Epidermal melanocyte (primary cell): ENCODE measurements at regions not wholly inside any gene's neighbourhood (a gene's known extent, or its start where the extent isn't known, plus 50 kb on each side); places are given as distances from the start of the nearest gene placed in this dataset.
"Not testable (repeated sequence)": the region's sequence is repeated elsewhere in the genome, so short reads cannot be mapped to it uniquely, and the experiment has no call there.

Experiments
- DNase-seq: peaks from one replicate; pipeline ENCODE4 v3.0.0; 2011; ENCODE audit warnings: low spot score; ENCODE audit not compliant: insufficient read length

DNA sequence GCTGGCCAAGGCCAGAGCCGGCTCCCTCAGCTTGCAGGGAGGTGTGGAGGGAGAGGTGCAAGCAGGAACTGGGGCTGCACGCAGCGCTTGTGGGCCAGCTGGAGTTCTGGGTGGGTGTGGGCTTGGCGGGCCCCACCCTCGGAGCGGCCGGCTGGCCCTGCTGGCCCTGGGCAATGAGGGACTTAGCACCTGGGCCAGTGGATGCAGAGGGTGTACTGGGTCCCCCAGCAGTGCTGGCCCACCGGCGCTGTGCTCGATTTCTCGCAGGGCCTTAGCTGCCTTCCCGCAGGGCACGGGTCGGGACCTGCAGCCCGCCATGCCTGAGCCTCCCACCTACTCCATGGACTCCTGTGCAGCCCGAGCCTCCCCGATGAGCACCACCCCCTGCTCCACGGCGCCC lies 115.6 kb upstream of the MARK1 start:
- not testable (repeated sequence) for DNase-seq

DNA sequence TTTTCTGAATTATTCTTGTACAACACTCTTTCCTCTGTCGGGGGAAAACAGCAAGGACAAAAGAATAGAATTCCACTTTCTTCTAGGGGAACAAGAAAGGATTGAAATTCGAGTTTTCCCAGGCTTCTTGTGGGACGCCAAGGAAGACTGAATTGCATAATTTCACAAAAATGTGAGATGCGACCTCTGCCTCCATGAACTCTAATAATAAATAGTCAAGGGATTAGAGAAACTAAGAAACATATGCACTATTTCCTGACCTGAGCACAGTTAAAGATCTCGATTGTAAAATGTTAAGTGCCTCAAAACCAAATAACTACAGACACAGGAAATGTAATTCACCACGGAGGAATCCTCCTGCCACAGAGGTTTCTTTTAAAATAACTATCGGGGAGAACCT lies 117.3 kb upstream of the MARK1 start:
- DNase-seq: no peak

DNA sequence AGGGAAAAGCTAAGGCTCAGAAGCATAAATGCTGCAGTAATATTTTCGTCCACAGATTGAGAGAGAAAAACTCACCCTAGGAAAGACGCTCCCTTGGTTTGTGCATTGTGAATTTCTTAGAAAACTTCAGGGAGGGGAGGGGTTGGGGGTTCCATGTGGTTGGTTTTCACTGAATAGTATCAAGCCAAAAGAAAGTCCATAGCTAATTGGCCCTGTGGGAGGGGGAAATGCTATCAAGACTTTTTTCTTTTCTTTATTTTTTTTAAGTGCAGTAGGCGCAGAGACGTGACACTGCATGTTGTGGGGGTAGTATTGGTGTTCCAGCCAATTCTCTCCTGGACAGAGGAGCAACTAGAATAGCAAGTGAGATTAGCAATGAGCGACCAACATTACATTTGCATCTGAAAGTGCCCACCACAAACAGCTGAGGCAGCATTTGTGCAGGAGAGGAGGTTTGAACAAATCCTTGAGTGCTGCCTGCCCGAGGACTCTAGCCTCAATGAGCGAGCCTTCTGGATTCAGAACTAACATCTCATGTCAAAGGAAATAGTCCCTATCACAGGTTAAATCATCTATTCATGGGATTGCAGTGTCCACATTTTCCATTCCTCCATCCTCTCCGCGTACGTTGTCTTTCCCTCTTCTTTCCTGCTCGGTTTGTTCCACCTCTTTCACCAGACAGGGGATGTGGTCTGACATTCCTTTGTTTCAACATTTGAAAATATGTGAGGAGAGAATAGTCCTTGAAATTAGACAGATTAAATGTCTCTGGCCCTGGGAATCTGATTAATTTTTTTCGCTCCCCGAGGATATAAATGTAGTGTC lies 118.0 kb upstream of the MARK1 start:
- DNase-seq: no peak

DNA sequence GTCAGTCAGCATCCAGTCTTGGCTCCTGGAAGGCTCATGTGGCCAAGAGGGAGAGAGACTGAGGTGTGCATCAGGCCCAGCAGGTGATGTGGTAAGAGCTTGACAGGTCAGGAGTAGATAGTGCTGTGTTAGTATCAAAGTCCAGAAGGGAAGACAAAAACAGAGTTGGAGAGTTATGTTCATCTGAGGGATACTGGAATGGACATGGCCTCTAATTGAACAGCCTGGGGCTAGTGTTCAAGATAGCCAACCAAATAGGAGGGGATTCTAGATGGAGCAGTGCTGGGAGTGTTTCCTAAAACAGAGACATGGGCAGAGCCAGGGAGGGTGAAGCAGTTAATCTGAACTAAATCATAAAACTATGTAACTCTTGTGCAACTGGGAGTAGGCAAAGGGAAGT lies 120.7 kb upstream of the MARK1 start:
- peak; percentile 29 for DNase-seq

DNA sequence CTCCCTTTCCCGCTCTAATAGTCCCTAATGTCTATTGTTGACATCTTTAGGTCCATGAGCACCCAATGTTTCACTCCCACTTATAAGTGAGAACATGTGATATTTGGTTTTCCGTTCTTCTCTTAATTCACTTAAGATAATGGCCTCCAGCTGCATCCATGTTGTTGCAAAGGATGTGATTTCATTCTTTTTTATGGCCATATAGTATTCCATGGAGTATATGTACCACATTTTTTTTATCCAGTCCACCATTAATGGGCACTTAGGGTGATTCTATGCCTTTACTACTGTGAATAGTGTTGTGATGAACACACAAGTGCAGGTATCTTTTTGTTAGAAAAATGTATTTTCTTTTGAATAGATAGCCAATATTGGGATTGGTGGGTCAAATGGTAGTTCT lies 126.0 kb upstream of the RAB3GAP2 start:
- no peak for DNase-seq

DNA sequence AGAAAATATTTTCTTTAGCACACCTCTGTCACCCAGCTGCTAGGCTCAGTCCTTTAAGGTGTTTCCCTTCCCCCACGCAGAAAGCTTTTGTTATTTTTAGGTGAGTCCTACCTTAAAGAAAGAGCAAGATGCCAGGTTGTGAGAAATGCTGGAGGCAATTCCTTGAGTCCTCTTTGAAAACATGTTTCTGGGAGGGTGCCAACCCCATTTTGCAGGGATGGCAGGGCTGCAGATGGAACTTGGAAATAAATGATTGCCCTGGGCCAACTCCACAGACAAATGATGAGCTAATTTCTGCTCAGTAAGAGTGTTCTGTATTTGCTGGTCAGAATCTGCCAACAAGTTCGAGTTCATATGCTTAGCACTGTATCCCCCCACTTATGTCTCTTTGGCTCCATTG lies 119.2 kb upstream of the RAB3GAP2 start:
- no peak for DNase-seq

DNA sequence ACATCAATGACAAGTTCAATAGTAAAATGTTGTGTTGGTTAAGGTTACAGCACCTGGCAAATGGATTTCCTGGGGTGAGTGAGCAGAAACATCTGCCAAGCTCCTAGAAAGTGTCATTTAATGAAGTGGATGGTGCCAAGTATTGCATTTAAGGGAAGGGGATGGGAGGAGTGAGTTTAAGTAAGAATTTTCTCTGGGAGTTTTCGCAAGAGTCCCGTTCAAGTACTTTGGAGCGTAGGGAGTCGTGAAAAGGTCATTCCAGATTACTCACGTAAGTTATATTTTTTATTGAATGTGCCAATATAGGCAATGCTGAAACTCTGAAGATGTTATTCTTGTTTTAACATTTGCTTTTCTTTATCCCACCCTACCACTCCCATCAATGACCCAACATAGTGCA lies 117.4 kb upstream of the RAB3GAP2 start:
- DNase-seq: no peak

DNA sequence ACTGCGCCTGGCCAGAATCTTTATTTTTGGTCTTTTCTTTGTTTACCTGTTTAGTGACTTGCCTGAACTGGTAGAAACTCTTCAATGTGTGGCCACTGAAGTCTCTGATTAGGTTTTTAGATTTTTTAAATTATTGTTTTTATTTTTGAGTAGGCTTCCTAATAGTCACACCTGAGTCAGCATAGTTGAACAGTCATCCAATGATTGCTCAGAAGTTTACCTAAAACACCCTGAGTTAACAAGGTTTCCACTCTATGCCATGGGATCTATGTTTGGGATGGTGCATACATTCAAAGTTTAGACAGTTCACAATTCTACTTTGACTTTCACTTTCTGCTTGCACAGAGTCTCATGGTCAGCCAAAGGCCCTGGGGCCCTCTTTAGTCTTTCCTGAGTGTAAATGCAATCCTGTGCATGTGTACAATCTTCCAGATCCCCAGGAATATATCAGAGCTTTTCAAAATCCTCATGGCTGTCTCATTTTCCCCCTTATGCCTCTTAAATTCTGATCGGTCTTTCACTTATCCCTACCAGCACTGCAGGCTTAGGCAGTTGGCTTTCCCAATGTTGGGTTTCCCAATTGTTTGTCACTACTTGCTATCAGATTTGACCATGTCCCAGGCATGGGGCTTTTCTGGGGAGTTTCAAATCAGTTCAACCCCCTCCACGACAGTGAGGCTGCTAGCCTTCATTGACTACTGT lies 114.4 kb upstream of the RAB3GAP2 start:
- DNase-seq: no peak

DNA sequence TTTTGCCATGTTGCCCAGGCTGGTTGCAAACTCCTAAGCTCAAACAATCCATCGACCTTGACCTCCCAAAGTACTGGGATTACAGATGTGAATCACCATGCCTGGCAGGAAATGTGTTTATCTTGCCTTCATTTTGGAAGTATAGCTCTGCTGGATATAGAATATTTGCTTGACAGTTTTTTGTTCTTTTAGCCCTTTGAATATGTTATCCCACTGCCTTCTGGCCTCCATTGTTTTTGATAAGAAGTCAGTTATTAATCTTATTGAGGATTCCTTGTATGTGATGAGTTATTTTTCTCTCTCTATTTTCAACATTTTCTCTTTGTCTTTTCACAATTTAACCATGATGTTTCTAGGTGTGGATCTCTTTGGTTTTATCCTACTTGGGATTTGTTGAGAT lies 112.9 kb upstream of the RAB3GAP2 start:
- no peak for DNase-seq

DNA sequence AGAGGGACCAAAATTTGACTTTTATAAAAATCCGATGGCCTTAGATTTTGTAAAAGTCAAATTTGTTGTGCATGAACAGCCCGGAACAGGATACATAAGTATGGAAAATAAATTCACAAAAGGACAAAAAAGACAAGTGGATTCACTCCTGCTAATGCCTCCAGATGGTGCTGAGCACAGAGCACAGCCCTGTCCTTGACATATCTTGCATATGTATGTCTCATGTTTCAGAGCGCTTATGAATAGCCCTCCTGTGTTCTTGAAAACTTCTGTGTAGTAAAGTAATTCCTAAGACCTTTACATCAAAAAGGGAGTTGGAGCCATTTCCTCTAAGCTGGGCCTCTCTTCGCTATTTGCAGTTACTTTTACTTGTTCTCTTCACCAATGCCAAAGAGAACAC lies 110.7 kb upstream of the RAB3GAP2 start:
- DNase-seq: no peak

DNA sequence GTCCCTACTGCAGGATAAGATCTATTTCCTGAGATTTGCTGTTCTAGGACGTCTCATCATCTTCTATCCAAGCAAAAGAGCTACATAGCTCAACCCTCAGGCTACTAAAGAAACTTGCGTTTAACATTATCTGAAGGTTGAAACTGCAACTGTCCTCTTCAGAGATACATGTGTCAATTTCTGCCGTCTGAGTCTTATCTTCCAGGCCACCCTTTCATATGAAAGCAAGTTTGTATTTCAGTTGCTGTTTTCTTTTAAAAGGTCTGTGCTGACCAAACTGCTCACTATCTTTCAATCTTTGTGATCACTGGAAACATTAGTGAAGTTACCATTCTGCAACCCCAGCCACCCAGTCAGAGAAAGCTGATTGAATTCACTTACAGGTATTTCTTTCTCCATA lies 108.6 kb upstream of the RAB3GAP2 start:
- no peak for DNase-seq

DNA sequence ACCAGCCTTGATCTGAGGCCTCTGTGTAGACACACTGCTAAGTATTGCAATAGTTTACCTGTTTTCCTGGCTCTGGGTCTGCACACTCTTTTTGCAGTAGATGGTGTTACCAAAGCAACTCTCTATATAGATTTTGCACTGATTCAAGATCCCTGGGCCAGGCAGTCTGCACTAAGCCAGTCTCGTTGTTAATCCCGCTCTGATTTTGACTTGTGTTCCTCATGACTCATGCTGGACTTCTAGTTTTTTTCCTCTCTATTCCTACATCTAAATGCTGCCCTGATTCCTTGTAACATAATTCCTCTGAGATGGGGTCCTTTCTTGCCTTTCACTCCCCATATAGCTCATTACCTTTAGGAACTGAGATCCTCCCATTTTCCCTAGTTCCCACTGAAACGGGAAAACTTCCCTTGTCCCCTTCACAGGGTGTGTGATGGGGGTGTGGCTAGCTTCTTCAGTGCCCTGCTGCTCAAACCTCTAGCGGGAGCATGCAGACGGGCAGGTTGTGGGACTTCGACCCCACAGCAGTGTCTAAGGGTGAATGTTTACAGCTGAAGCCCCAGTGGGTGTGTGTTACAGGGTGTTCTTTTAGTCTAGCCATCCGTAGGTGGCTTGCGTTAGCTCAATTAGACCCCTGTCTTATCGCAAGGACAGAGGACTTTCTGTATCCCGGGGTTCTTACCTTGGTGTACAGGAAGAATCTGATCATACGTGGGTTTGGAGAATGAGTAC lies 106.5 kb upstream of the RAB3GAP2 start:
- DNase-seq: no peak

DNA sequence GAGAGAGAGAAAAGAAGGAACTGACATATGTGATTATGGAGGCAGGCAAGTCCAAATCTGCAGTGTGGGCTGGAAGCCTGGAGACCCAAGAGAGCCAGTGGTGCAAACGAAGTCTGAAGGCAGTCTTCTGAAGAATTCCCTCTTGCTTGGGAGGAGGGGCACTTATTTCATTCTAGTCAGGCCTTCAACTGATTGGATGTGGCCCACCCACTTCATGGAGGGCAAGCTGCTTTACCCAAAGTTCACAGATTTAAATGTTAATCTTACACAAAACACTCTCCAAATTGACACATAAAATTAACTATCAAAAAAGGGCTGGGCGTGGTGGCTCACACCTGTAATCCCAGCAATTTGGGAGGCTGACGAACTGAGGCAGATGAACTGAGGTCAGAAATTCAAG lies 103.5 kb upstream of the RAB3GAP2 start:
- DNase-seq: no peak

DNA sequence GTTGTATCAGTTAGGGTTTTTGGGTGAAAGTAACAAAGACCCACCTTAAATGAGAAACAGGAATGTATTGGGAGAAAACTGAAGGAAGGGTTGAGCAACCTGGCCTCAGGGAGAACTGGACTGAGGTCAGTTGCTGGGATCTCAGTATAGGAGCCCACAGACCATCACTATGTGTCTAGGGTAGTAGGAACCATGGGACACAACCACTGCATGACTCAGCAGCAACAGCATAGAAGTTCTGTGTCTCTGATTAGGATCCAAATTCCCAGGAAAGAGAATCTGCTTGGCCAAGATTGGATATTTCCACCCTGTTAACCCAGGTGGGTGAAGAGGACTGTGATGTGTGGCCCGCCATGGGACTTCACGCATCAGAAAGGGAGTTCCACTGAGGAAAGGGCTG lies 102.2 kb upstream of the RAB3GAP2 start:
- DNase-seq: no peak

DNA sequence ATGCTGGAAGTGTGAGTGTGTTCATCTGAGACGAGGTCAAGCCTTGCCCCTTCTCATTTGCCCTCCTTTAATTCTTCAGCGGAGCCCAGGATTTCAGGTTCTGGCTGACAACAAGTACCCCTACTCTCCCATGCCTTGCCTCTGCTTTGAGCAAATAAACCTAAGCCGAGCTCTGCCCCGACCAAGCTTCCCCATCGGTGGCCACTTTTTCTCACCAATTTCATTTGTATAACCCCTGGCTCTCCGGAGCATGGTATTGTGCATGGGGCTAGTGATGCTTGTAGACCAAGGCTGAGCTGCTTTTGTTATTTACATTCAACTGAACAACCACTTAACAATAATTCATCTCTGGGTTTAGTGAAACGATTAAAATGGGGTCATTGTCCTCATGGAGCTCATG lies 100.2 kb upstream of the RAB3GAP2 start:
- DNase-seq: no peak

DNA sequence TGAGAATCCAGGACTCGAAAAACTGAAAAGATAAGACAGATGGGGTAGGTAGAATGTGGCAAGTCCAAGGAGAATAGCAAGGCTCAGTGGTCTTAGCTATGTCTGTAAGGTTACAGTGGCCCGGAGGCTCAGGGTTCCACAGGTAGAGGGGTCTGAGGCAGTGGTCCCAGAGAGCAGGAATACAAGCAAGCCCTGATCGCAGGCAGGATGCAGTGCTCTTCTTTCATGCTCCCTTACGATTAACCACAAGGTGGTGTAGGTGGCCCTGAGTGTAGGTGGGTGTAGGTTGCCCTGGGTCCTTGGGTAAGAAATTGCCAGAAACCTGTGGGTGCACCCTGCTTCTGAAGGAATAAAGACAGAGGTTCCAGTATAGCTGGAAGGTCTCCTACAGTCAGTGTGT lies 99.1 kb upstream of the RAB3GAP2 start:
- no peak for DNase-seq

DNA sequence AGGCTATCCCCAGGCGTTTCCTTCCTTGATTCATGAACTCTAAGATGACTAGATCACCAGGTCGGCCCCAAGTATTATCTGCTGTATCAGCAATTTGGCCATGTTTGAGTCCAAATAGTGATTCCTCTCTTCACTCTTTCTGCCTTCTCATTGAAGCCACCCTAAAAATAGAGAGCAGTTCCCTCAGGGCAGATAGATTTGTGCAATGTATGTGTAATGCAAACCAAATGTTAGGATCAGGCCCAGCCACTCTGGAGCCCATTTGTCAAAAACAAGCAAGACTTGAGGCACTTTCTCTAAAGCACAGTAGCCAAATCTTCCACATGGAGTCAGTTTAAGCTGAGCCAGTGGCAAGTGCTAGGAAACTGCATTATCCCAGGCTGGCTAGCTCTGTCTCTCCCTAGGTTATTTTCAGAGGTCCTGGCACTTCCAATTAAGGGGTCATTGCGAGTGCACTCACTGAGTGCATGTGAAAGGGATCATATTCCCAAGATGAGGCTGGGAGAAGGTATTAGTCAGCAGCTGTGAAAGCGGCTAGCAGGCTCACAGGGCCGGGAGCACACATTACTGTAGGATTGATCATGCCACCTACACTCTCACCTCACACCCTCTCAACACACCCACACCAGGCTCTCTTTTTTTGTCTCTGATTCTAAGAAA lies 97.9 kb upstream of the RAB3GAP2 start:
- peak; percentile 70 for DNase-seq

DNA sequence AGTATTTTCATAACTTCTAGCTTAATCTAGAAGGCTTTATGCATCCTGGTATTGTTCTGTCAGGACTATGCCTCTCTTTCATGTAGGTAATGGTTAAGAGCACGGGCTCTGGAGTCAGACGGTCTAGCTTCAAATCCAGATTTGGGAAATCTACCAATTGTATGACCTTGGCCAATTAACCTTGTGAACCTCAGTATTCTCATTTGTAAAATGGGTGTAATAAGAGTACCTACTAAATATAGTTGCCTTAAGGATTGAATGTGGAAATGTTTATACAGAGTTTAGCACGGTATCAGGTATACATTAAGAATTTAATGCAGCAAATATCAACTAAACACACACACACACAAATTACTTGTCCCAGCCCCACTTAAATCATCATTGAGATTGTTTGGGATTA lies 97.3 kb upstream of the RAB3GAP2 start:
- DNase-seq: no peak

DNA sequence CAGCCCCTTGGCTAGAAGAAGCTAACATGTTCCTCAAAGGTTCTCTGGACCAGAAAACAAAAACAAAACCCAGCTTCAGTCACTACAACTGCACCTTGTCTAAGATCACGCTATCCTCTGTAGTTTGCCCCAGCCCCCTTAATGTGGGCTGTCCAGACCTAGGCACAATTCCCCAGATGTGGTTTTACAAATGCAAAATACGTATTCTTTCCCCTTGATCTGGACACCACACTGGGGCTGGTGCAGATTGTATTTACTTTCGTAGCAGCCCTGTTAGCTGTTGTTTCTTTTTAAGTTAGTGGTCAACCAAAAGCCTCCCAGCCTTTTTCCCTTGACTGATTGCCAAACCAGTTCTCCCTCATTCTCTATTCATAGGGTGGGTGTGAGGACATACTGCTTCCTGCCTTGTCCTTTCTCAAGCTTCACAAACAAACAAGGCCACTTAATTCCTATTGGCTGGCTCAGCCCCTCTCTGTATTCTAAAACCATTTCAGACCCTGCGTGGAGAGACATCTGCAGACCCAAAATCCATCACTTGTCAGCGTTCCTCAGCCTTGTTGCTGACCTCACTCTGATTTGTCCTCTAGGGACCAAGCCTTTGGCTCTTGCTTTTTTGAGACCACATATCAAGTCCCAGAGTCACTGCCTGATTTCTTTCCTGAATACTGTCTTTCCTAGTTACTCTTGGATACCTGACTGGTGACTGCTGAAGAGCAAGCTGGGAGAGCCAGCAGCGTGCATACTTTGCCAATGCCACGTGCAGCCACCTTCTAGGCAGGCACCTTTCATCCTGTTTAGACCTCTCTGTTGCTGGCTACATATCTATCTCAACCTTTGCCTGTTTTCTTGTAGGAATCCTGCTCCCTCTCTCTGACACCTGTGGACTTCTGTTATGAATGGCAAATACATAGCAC lies 96.4 kb upstream of the RAB3GAP2 start:
- peak; percentile 58 for DNase-seq

DNA sequence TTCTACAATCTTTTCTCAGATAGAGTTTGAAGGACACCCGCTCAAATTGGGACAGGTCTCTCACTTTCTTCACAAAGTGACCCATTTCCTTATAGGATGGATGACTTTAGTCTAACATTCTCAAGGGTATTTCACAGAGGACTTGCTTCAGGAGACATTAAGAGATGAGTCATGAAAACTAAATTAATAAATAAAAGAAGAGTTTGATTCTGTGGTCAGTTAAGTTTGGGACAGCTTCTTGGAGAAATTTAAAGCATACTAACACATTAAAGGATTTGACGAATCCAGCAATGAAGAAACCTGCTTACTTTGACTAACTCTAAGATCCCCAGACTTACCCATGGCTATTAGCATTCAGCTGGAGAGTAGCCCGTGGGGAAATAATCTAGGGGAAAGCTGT lies 95.6 kb upstream of the RAB3GAP2 start:
- no peak for DNase-seq

DNA sequence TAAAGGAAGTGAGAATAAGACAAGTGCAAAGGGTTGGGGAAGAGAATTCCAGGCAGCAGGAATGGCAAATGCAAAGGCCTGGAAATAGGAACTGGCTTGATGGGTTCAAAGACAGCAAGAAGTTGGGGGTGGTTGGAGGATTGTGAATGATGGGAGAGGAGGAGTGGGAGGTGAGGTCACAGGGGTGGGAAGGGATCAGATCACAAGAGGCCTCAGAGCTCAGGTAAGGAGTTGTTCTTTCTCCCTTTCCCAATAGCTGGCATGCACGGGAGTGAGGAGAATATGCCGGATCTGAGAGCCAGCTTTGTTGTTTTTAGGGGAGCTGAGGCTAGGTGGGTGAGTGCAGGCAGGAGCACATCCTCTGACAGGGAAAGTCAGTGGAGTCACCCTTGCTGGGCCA lies 94.0 kb upstream of the RAB3GAP2 start:
- no peak for DNase-seq
